AML-193 (cell line): ENCODE measurements at regions not wholly inside any gene's neighbourhood (a gene's known extent, or its start where the extent isn't known, plus 50 kb on each side); places are given as distances from the start of the nearest gene placed in this dataset.
"Not testable (repeated sequence)": the region's sequence is repeated elsewhere in the genome, so short reads cannot be mapped to it uniquely, and the experiment has no call there.

Experiments
- DNase-seq, 2 experiments: peaks; one replicate each; lab custom pipeline; 2025; lab: John Stamatoyannopoulos, UW

DNA sequence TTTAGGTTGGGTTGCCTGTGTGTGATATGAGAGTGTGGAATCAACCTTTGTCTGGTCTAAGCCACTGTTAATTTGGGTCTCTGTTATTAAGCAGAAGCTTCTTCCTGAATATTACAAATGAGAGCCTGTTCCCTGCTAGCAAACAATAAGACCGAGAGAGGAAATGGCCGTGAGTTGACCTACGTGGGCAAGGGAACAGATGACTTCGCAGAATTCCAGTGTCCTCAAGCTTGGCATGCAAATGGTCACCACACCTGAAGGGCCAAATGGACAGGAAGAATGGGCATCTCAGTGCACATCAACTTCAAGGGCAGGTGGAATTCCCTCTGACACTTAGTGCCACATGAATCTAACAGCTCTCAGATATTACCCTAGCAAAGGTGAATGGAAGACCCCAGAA, 250.8 kb upstream of the FOXF1 start:
- no peak for DNase-seq

DNA sequence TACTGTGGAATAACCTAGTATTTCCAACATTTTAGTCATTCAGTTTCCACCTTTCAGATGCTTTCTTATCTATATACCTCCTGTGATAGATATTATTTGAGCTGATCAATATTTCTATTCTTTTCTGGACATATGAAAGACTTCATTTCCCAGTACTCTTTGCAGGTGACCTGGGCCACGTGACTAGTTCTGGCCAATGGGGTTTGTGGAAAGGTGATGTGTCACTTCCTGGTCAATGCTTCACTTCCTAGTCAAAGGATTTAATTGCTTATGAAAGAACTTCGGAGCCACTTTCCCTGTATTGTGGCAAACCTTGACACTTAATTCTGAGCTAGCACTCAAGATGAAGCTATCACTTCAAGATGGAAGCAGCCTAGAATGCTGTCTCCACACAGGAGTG, 248.9 kb upstream of the FOXF1 start:
- no peak for DNase-seq

DNA sequence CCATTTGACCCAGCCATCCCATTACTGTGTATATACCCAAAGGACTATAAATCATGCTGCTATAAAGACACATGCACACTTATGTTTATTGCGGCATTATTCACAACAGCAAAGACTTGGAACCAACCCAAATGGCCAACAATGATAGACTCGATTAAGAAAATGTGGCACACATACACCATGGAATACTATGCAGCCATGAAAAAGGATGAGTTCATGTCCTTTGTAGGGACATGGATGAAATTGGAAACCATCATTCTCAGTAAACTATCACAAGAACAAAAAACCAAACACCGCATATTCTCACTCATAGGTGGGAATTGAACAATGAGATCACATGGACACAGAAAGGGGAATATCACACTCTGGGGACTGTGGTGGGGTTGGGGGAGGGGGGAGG, 242.7 kb upstream of the FOXF1 start:
- DNase-seq = not testable (repeated sequence)

DNA sequence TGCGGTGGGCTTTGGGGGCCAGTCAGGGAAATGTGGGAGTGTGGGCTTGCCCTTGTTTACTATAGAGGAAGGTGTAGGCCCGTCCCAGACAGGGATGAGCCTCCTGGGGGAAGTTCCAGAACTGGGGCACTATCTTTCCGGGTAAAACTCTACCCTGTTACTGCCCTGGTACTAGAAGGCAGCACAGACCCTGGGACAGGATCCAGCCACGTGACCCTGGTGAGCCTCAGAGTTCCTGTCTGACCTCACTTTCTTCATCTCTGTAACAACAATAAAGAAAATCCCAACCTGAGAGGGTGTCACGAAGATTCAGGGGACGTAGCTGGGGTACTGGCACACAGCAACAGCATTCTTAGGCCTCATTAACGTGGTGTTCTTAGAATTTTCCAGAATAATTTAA, 239.6 kb upstream of the FOXF1 start:
- no peak for DNase-seq

DNA sequence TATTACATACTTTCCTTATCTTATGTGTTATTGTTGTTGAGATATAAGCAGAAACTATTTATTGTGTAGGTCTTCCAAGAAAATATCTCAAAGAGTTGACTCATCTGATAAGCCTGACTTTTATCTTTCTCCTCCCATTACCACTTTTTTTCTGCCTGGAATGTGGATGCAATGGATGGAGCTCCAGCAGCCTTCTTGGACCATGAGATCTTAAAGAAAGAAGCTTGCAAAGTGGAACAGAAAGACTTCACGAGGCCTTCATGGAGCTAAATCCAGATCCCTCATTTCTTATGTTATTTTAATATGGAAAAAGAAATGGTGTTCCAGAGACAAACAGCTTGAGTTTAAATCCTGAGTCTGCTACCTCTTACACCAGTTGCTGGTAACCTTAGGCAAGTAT, 237.6 kb upstream of the FOXF1 start:
- no peak for DNase-seq

DNA sequence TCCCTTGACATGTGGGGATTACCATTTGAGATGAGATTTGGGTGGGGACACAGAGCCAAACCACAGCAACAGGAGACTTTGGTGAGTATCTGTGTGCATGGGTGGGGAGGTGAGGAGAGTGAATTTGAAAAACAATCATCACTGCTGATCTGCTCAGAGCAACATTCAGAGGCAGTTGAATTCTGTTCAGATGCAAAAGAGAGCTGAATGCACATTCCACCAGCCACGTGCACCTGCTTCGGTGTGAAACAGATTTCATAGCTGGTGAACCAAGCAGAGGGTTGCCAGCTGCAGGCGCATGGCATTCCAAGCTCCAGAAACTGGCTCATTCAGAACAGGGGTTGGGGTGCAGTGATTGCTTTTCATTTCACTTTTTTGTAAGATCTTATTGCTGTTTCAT, 233.1 kb upstream of the FOXF1 start:
- DNase-seq = no peak

DNA sequence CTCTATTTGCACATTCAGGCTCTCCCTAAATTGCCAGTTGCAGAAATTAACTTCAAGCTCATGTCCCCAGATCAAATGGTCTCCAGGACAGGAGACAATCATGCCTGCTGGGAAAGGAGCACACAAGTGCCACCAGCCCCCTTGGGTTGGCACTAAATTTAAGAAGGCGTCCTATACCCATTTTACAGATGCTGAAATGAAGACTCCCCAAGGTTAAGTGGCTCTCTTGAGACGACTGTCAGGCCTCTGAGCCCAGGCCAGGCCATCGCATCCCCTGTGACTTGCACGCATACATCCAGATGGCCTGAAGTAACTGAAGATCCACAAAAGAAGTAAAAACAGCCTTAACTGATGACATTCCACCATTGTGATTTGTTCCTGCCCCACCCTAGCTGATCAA, 232.5 kb upstream of the FOXF1 start:
- not testable (repeated sequence) for DNase-seq

DNA sequence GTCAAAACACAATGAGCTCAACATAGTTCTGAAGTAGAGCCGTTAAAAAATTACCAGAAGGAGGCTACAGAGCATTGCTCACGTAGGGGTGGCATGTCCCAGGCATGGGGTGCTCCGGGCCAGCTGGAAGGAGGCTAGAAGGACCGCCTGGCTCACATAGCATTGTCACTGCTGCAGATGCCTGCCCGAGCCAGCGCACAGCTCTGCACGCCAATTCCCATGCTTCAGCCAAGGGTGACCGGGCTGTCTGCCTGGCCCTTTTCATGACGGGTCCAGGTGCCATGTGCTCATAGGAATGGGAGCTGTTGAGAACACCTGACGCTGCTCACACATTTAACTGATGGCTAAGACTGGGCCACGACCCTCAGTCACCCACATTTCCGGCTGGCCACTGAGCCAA, 228.9 kb upstream of the FOXF1 start:
- DNase-seq = no peak

DNA sequence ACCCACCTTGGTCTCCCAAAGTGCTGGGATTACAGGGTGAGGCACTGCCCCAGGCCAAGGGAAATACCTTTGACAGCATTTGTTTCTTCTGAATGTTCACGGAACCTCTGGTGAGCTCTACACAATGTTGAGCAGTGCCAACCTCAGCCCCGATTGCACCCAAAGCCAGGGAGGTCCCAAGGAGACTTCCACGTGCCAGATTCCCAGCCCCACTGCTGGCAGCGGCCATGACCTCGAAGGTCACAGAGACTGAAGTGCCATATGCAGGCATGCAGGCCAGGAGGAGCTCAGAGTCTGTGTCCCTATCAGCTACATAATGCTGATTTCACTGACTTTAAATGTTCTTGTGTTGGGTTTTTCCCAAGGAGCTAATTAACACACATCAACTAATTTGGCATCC, 226.4 kb upstream of the FOXF1 start:
- DNase-seq = no peak

DNA sequence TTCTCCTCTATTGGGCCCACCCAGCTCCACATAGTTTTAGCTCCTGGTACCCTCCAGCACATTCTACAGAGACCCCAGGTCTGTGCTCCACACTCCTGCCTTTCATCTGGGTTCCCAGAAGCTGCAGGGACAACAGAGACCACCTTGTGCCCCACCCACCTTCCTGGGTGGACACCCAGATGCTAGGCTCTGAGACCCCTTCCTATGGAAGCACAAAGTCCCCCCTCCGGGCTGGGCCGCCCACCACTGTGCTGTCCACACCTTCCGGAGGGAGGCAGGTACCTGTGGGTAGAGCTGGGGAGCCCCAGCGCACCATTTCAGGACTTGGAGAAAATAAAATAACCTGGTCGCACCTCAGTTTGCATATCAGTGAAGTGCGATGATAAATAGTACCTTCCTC, 224.9 kb upstream of the FOXF1 start:
- DNase-seq = no peak

DNA sequence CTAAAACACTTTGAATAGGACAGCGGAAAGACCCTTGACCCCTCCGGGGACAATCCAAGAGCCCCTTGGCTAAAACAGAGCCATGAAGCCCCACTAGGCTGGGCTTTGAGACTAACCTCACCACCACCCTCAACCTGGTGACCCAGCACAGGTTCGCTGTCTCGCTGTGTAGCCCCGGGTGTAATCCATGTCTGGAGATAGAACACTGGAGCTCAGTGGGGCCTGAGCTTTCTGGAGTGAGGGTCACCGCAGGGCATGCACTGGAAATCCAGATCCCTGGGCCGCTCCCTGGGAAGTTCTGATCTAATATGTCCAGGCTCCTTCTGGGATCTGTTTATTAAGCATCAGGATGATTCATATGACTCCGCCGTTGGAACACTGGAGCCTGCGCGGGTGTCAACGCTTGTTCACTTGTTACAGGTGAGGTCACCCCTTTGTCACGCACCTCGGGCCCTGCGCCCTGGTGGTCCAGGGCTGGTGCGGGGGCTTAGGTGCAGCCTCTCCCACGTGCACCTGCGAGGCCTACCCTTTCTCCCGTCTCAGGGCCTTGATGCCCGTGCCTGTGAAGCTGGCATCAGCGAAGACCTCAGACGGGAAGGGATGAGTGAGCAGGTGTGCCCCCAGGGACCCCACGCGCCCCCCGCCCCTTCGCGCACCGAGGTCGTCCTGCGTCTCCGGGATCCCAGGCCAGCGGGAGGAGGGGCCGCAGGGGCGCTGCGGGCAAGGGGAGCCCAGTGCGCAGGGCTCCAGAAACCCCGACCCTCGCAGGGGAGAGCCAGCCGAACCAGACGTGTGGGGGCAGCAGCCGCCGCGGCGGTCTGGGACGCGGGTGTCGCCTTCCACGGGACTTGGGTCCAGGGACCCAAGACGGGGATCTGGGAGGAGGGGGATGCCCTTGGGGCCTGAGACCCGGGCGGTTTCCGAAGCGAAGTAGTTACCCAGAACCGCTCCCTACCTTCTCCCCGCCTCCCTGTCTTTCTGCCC, 224.1 kb upstream of the FOXF1 start:
- DNase-seq = no peak

DNA sequence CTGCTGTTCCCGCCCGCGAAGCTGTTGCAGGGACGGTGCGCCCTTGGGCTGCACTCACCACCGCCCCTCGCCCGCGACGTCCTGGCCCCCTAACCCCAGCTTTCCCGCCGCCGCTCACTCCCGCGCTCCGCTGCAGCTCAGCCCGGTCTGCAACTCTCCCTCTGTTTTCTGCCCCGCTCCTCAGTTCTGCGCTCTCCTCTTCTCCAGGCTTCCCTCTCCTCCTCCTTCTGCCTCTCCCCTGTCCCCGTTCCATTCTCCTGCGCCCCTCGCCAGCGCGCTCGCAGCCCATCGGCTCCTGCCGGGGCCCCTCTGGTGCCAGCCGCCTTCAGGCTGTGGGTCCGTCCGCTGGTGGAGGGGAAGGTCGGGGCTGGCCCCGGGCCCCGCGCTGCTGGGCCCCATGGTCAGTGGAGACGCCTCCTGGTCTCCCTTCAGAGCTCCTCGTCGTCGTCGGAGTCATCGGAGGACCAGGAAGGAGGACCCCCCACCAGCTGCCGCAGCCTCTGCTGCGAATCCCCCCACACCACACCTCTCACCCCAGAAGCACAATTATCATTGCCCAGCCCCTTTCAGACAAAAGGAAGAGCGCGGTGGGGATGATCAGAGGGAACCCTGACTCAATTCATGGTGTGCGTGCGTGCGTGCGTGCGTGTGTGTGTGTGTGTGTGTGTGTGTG, 223.2 kb upstream of the FOXF1 start:
- DNase-seq = no peak

DNA sequence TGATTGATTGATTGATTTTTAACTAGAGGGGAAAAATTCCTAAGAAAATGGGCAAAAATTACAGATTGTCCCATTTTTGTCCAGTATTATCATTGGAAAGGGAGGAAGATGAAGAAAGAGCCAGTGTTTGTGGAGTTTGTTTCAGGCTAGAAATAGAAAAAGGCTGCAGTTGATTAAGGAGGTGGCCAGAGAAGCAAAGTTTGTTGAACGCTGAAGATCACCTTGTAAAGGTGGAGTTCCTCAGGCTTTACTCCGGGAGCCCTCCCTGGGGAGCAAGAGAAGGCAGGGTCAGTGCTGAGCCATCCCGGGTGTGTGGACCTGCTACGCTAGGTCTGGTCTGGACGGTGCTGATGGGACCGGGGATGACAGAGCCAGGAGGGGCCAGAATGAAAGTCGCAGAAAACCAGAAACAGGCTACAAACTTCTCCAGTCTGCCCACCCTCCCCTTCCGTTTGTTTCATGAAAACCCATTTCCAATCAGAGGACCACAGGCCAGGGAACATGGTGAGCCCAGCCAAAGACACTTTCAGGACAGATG, 222.6 kb upstream of the FOXF1 start:
- DNase-seq = no peak

DNA sequence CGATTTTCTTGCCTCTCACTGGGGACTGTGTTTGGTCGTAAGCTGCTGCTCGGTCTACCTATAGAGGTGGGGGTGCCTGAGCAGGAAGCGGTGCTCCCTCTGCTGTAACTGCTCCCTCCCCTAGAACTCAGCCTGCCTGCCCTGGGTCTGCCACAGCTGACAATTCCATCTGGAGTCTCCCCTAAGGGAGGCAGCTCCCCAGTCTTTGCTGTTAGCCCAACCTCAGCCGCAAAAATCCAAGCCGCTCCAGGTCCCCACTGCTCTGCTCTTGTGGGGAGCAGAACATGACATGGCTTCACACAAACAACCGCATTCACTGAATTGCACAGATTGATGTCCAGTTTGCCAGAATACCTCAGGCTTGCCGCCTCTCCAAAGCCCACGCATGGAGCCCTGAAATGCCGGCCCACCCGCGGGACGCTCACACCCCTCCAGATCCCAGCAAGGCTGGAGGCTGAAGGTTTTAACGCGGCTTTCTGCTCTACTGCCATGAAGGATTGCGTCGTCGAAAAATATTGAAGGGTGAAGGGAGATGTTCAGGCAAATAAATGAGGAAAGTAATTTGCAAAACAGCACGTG, 221.5 kb upstream of the FOXF1 start:
- no peak for DNase-seq

DNA sequence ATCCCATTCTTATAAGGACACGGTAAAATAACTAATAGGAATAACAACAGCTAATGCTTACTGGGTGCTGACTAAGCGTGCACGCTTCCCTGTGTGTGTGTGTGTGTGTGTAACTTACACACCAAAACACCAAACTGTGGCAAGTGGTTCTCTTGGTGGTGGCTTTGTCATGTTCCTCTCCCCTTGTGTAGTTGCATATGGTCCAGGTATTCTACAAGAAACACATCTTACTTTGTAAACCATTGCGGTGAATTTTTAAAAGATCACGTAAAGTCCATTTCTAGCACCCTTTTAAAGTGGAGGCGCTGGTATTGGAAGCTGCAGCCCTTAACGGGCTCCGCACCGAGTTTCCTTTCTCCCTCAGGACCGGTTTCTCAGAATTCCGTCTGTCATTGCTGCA, 221.0 kb upstream of the FOXF1 start:
- DNase-seq = no peak

DNA sequence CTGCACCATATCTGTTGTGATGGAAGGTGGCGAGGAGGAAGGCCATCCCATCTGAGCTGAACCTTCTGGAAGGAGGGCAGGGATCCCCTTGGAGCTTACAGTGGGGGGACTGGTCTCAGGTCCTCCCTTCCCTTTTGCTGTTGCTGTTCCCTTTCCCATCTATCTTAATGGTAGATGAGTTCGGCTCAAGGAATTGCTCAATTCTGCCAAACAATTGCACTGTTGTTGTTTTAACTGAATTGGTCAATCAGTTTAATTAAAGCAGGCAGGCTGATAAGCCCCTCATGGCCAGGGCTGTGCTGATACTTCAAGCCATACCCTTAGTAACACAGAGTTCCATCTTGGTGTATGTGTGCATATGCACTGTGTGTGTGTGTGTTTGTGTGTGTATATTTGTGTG, 220.4 kb upstream of the FOXF1 start:
- DNase-seq = no peak

DNA sequence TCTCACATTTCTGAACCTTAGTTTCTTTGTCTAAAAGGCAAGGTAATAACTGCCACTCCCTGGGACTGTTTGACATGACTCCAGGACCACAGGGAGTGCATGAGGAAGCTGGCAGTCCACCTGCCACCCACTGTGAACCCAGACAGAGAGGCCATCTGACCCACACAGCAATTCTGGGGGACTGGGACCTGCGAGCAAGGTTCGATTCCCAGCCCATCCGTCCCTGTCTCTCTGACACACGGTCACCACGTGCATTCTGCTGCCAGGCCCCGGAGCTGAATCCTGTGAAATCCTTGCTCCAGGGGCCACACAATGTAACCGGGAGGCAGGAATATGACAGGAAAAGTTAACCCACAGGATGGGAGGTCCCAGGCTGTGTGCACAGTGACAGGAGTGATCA, 218.8 kb upstream of the FOXF1 start:
- no peak for DNase-seq

DNA sequence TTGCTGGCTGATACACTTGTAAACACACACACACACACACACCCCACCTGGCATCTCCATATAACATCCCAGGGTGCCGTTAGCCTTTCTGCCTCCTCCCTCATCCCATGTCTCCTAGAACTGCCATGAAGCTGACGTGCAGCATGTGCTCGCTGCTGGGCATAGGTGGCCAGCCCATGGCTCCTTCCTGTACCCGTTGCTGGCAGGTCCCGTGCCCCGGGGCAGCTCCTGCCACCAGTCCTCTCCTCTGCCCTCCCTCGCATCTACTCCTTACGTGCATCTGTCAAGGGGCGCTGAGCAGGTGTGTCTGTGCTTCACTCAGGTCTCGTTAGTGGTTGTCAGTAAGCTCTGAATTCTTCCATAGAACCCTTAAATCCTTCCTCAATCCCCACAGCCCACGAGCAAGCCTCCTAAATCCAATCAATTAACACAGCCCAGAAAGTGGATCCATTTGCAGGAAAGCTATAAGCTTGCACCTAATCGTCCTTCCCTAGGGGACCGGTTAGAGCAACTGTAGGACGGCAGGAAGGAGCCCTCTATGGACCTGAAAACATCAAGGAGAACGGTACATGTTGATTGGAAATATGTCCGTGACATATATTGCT, 218.1 kb upstream of the FOXF1 start:
- DNase-seq = no peak

DNA sequence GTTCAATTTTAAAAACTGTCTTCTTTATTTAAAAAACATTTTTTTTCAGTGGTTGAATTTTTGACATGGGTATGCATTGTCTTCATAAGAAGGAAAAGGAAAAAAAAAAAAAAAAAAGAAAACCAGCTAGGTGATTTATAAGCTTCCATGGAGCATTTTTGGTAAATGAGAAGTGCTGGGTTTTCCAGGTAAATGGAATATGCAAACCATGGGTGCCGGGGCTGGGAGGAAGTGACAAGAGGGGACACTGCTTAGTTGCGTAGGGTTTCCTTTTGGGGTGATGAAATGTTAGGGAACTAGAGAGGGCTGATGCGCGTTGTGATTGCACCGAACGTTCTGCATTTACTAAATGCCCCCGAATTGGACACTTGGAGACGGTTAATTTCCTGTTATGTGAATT, 217.4 kb upstream of the FOXF1 start:
- no peak for DNase-seq

DNA sequence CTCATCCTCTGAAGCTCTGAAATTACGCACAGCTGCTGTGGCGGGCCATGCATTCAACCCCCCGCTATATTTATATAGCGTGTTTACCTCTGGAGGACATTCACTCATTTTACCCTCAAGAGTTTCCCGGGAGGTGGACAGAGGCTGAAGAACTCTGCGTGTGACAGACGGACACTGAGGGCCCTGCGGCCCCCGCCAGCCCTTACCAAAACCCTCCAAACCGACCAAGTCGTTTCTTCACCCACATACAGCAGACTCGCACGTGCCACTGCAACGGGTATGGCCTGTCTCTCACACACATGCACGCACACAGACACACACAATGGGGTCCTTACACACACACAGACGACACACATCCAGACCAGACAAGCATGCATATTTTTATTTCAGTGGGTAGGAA, 216.4 kb upstream of the FOXF1 start:
- no peak for DNase-seq

DNA sequence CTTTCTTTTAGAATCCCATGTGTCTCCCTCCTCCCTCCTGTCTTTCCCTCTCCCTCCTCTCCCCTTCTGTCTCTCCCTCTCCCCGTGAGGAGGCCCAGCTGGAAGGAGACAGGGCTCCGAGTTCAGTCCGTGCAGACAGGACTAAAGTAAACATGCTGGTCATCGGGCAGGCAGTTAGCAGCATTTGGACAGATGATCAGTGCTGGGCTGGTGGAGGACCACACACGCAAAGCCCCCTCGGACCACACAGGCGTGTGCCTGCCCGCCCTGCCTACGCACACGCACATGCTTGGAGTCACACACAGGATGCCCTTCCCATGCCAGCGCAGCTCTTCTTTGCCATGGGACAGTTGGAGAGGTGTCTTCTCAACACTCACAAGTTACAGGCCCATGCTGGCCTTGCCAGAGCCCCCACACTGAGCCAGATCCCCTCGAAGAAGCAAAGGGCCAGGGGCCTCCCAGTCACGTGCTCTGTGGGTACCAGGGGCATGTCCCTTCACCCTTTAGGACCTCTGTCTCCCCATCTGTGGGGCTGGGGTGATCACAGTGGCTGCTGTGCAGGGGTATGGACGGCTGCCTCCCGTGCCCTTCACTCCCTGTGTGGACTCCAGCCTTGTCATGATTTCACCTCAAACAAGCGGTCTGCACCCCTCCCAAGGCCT, 215.7 kb upstream of the FOXF1 start:
- DNase-seq = no peak

DNA sequence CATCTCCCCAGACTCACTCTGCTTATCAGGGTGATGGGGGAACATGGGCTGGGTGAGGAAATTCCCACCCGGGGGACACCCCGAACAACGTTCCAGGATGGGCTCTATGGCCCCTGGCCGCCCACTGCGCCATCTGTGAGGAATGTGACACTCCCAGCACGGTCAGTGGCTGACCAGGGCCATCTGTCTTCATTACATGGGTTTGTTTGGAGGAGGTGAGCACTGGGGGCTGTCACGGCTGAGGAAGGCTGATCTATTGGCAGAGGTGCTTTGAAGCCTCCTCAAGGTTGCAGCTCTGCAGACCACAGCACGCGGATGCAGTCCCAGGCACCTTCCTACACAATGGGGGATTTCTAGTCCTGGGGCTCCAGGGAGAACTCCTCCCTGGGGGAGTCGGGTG, 214.1 kb upstream of the FOXF1 start:
- DNase-seq = no peak
